ENCODE measurements at regions not wholly inside any gene's neighbourhood (a gene's known extent, or its start where the extent isn't known, plus 50 kb on each side); places are given as distances from the start of the nearest gene placed in this dataset.
"Not testable (repeated sequence)": the region's sequence is repeated elsewhere in the genome, so short reads cannot be mapped to it uniquely, and the experiment has no call there.

- H3K36me3 ChIP-seq; DNase-seq; H3K9me3 ChIP-seq (replicated peaks); H3K4me3 ChIP-seq; H3K27me3 ChIP-seq; H3K27ac ChIP-seq; H3K4me1 ChIP-seq: not testable (repeated sequence)
Measured at GRCh38 chr2:94576486-94576885, 294.7 kb upstream of the TEKT4 start.

- H3K4me3 ChIP-seq; H3K9me3 ChIP-seq (replicated peaks); H3K27me3 ChIP-seq; DNase-seq; H3K36me3 ChIP-seq; H3K4me1 ChIP-seq; H3K27ac ChIP-seq: not testable (repeated sequence)
Measured at GRCh38 chr2:94577160-94577559, 294.1 kb upstream of the TEKT4 start.

- not testable (repeated sequence) for H3K4me3 ChIP-seq; H3K27me3 ChIP-seq; H3K9me3 ChIP-seq (replicated peaks); H3K4me1 ChIP-seq; DNase-seq; H3K27ac ChIP-seq; H3K36me3 ChIP-seq
Measured at GRCh38 chr2:94579221-94579620, 292.0 kb upstream of the TEKT4 start.

- not testable (repeated sequence) for H3K4me1 ChIP-seq, DNase-seq, H3K27ac ChIP-seq
Measured at GRCh38 chr2:94583081-94583723, 288.0 kb upstream of the TEKT4 start.

GRCh38 chr2:94584569-94584968 lies 286.7 kb upstream of the TEKT4 start:
- H3K4me3 ChIP-seq; H3K4me1 ChIP-seq; H3K27ac ChIP-seq; H3K9me3 ChIP-seq (replicated peaks); DNase-seq; H3K36me3 ChIP-seq; H3K27me3 ChIP-seq: not testable (repeated sequence)

More at GRCh38 chr2:94583081-94583723, 288.0 kb upstream of the TEKT4 start:
- H3K4me3 ChIP-seq; H3K9me3 ChIP-seq (replicated peaks); H3K27me3 ChIP-seq; H3K36me3 ChIP-seq: not testable (repeated sequence)

GRCh38 chr2:94586032-94586982 lies 284.9 kb upstream of the TEKT4 start:
- H3K4me1 ChIP-seq; H3K36me3 ChIP-seq; H3K4me3 ChIP-seq; H3K27ac ChIP-seq; H3K9me3 ChIP-seq (replicated peaks); H3K27me3 ChIP-seq: not testable (repeated sequence)
- DNase-seq: peak; percentile 15 to 20

GRCh38 chr2:94587042-94587441 lies 284.2 kb upstream of the TEKT4 start:
- not testable (repeated sequence) for DNase-seq; H3K4me1 ChIP-seq; H3K36me3 ChIP-seq; H3K4me3 ChIP-seq; H3K27ac ChIP-seq; H3K9me3 ChIP-seq (replicated peaks); H3K27me3 ChIP-seq

GRCh38 chr2:94594019-94594836 lies 277.0 kb upstream of the TEKT4 start:
- H3K27ac ChIP-seq, H3K27me3 ChIP-seq: not testable (repeated sequence)

GRCh38 chr2:94595956-94596355 lies 275.3 kb upstream of the TEKT4 start:
- not testable (repeated sequence) for H3K4me1 ChIP-seq; H3K36me3 ChIP-seq; DNase-seq; H3K9me3 ChIP-seq (replicated peaks); H3K4me3 ChIP-seq; H3K27me3 ChIP-seq; H3K27ac ChIP-seq

More at GRCh38 chr2:94594019-94594836, 277.0 kb upstream of the TEKT4 start:
- H3K36me3 ChIP-seq; H3K4me3 ChIP-seq; H3K9me3 ChIP-seq (replicated peaks); DNase-seq; H3K4me1 ChIP-seq: not testable (repeated sequence)

- H3K4me3 ChIP-seq; H3K4me1 ChIP-seq; H3K9me3 ChIP-seq (replicated peaks); DNase-seq; H3K36me3 ChIP-seq; H3K27me3 ChIP-seq; H3K27ac ChIP-seq: not testable (repeated sequence)
Measured at GRCh38 chr2:94598075-94598713, 273.0 kb upstream of the TEKT4 start.

GRCh38 chr2:94600929-94601328 lies 270.3 kb upstream of the TEKT4 start:
- DNase-seq, H3K4me3 ChIP-seq, H3K27me3 ChIP-seq: not testable (repeated sequence)

GRCh38 chr2:94602466-94602865 lies 268.8 kb upstream of the TEKT4 start:
- Histone ChIP-seq H3K9me3 (replicated peaks) (no peaks in the 10 kb centered on the region), H3K36me3 (no peaks in the 10 kb centered on the region), H3K27ac (no peak overlapping the region), H3K4me3 (no peak overlapping the region), H3K27me3 (no peaks in the 10 kb centered on the region), H3K4me1 (no peaks in the 10 kb centered on the region)
- DNase-seq: no peak

More at GRCh38 chr2:94600929-94601328, 270.3 kb upstream of the TEKT4 start:
- H3K27ac ChIP-seq; H3K9me3 ChIP-seq (replicated peaks); H3K4me1 ChIP-seq; H3K36me3 ChIP-seq: not testable (repeated sequence)

GRCh38 chr2:94622113-94622618 lies 249.1 kb upstream of the TEKT4 start:
- Histone ChIP-seq H3K9me3 (replicated peaks) (no peaks in the 10 kb centered on the region), H3K4me1 (no peaks in the 10 kb centered on the region), H3K36me3 (no peaks in the 10 kb centered on the region), H3K4me3 (no peak overlapping the region), H3K27ac (no peak overlapping the region), H3K27me3 (no peaks in the 10 kb centered on the region)
- no peak for DNase-seq

- not testable (repeated sequence) for H3K9me3 ChIP-seq (replicated peaks); H3K36me3 ChIP-seq; H3K4me1 ChIP-seq; DNase-seq; H3K27me3 ChIP-seq; H3K27ac ChIP-seq; H3K4me3 ChIP-seq
Measured at GRCh38 chr2:94628953-94629352, 242.3 kb upstream of the TEKT4 start.

Measured in SJCRH30 (cell line).